WERI-Rb-1 (cell line): ENCODE measurements at regions not wholly inside any gene's neighbourhood (a gene's known extent, or its start where the extent isn't known, plus 50 kb on each side); places are given as distances from the start of the nearest gene placed in this dataset.

Experiments
- DNase-seq: peaks from one replicate; pipeline ENCODE4 v3.0.0-alpha.2; 2020
- H3K27ac ChIP-seq: fragments of 250-450 bp; sonication (Bioruptor Pico); 2 replicates; pipeline ENCODE4 v1.5.1; 2020; ENCODE audit warnings: mild to moderate bottlenecking, moderate library complexity
- H3K27me3 ChIP-seq: fragments of 250-450 bp; sonication (Bioruptor Pico); 2 replicates; pipeline ENCODE4 v1.5.1; 2021; ENCODE audit warnings: mild to moderate bottlenecking, low read depth, moderate library complexity; ENCODE audit not compliant: insufficient read depth, severe bottlenecking
- H3K36me3 ChIP-seq: fragments of 250-450 bp; sonication (Bioruptor Pico); 2 replicates; pipeline ENCODE4 v1.5.1; 2020; ENCODE audit warnings: mild to moderate bottlenecking, moderate library complexity
- H3K4me3 ChIP-seq: 2 replicates; pipeline ENCODE4 v1.5.1; 2011; ENCODE audit warnings: low read depth, mild to moderate bottlenecking, control low read depth, low read length
- H3K9me3 ChIP-seq: fragments of 250-450 bp; sonication (Bioruptor Pico); 2 replicates; pipeline ENCODE4 v1.5.1; 2021; ENCODE audit warnings: mild to moderate bottlenecking, moderate library complexity; ENCODE audit not compliant: severe bottlenecking
- CTCF ChIP-seq: IDR thresholded peaks from 2 replicates; pipeline ENCODE4 v1.5.1; 2011; ENCODE audit warnings: low read depth, mild to moderate bottlenecking, control low read depth, inconsistent platforms, low read length

GRCh38 chr6:140554421-140554820 lies 1180.0 kb upstream of the CITED2 start:
- no peak for TF ChIP-seq CTCF
- H3K36me3 ChIP-seq: no peaks in the 10 kb centered on the region
- H3K9me3 ChIP-seq: no peaks in the 10 kb centered on the region
- H3K4me3 ChIP-seq: no peak overlapping the region
- no peak overlapping the region for H3K27ac ChIP-seq
- H3K27me3 ChIP-seq: no peaks in the 10 kb centered on the region
- DNase-seq: no peak

GRCh38 chr6:140548366-140548765 lies 1173.9 kb upstream of the CITED2 start:
- no peak for DNase-seq
- Histone ChIP-seq H3K9me3 (no peaks in the 10 kb centered on the region), H3K36me3 (no peaks in the 10 kb centered on the region), H3K27me3 (no peaks in the 10 kb centered on the region), H3K27ac (no peak overlapping the region), H3K4me3 (no peak overlapping the region)
- TF ChIP-seq CTCF: no peak

- H3K27ac ChIP-seq: no peak overlapping the region
- DNase-seq: no peak
- H3K36me3 ChIP-seq: no peaks in the 10 kb centered on the region
- TF ChIP-seq CTCF: no peak
- H3K4me3 ChIP-seq: no peak overlapping the region
- H3K27me3 ChIP-seq: no peaks in the 10 kb centered on the region
- H3K9me3 ChIP-seq: no peaks in the 10 kb centered on the region
Observed at GRCh38 chr6:140546640-140547039, 1172.2 kb upstream of the CITED2 start.

GRCh38 chr6:140544431-140544830 lies 1170.0 kb upstream of the CITED2 start:
- no peaks in the 10 kb centered on the region for H3K27me3 ChIP-seq
- no peak overlapping the region for H3K27ac ChIP-seq
- H3K4me3 ChIP-seq: no peak overlapping the region
- no peak for TF ChIP-seq CTCF
- H3K9me3 ChIP-seq: no peaks in the 10 kb centered on the region
- no peak for DNase-seq
- H3K36me3 ChIP-seq: no peaks in the 10 kb centered on the region

- no peaks in the 10 kb centered on the region for H3K9me3 ChIP-seq
- DNase-seq: no peak
- no peak overlapping the region for H3K27ac ChIP-seq
- no peak for TF ChIP-seq CTCF
- no peaks in the 10 kb centered on the region for H3K36me3 ChIP-seq
- H3K4me3 ChIP-seq: no peak overlapping the region
- H3K27me3 ChIP-seq: no peaks in the 10 kb centered on the region
Observed at GRCh38 chr6:140542863-140543262, 1168.4 kb upstream of the CITED2 start.

GRCh38 chr6:140541288-140541687 lies 1166.8 kb upstream of the CITED2 start:
- no peak overlapping the region for H3K27ac ChIP-seq
- no peak for DNase-seq
- no peaks in the 10 kb centered on the region for H3K36me3 ChIP-seq
- no peaks in the 10 kb centered on the region for H3K9me3 ChIP-seq
- H3K27me3 ChIP-seq: no peaks in the 10 kb centered on the region
- no peak for TF ChIP-seq CTCF
- H3K4me3 ChIP-seq: no peak overlapping the region
